Esophagus squamous epithelium (tissue), 4 donors: ENCODE measurements at regions not wholly inside any gene's neighbourhood (a gene's known extent, or its start where the extent isn't known, plus 50 kb on each side); places are given as distances from the start of the nearest gene placed in this dataset.

Source experiments
- CTCF ChIP-seq, 6 experiments: fragments of 450-650 bp in 4 of 6; fragments of 200-600 bp in 2 of 6; sonication (generic) in 2 of 6; IDR thresholded peaks; one replicate each; pipeline ENCODE4 v1.5.1; 2016 to 2019; ENCODE audit warnings: antibody characterized with exemption in 6 of 6, mild to moderate bottlenecking in 4 of 6, moderate library complexity in 4 of 6
- POLR2A ChIP-seq, 4 donors: fragments of 450-650 bp; IDR thresholded peaks; one replicate each; pipeline ENCODE4 v1.6.1; 2017; ENCODE audit warnings: antibody characterized with exemption in 4 of 4, mild to moderate bottlenecking in 4 of 4, moderate library complexity in 3 of 4

DNA sequence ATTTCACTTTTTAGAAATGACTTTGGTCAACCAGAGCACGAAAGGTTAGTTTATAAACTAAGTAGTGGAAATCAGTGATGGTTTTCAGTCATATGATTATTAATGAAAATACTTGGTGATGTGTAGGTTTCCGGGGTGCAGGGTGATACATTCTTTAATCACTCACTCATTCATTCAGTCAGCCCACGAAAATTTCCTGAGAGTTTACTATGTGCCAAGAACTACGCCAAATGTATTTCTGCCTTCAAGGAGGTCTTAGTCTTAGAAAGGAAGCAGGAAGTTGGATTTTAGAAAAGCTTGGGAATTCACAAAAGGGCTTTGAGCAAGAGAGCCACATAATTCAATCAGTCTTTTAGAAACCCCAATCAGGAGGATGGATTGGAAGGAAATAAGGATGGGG is 543.6 kb downstream of the PLCL1 start:
- TF ChIP-seq CTCF (IDR thresholded peaks at IDR 0.05) (no peak), POLR2A (IDR thresholded peaks at IDR 0.05) (no peak)
